Body of pancreas (tissue), 4 donors: ENCODE measurements at regions not wholly inside any gene's neighbourhood (a gene's known extent, or its start where the extent isn't known, plus 50 kb on each side); places are given as distances from the start of the nearest gene placed in this dataset.

ENCODE experiments used
- ATAC-seq: fragments of 150-250 bp; one replicate; pipeline ENCODE4 v1.9.1; 2016
- DNase-seq, 4 donors: peaks; one replicate each; pipeline ENCODE4 v3.0.0-alpha.2; 2019
- H3K27ac ChIP-seq, 4 donors: fragments of 200-600 bp; sonication (generic); 1 replicate in 3 of 4; 2 replicates in 1 of 4; pipeline versions ENCODE4 v1.5.1 to v1.6.1; 2016 to 2019; ENCODE audit warnings: mild to moderate bottlenecking in 1 of 4, mixed read lengths in 1 of 4, moderate library complexity in 1 of 4
- H3K27me3 ChIP-seq, 2 donors: fragments of 200-600 bp; sonication (generic); one replicate each; pipeline ENCODE4 v1.6.0; 2016; ENCODE audit warnings: mild to moderate bottlenecking in 1 of 2
- H3K36me3 ChIP-seq, 2 donors: fragments of 200-600 bp; sonication (generic); replicated peaks in 1 of 2; 2 replicates each; pipeline ENCODE4 v1.5.1; 2016; ENCODE audit warnings: low read depth in 2 of 2; ENCODE audit not compliant: insufficient read depth in 1 of 2
- H3K4me1 ChIP-seq: fragments of 200-600 bp; sonication (generic); one replicate; pipeline ENCODE4 v1.6.0; 2016
- H3K4me3 ChIP-seq, 2 donors: fragments of 200-600 bp; sonication (generic); 1 replicate in 1 of 2; 2 replicates in 1 of 2; pipeline ENCODE4 v1.5.1; 2016 to 2019
- H3K9me3 ChIP-seq, 3 donors: fragments of 200-600 bp; sonication (generic); 1 replicate in 2 of 3; 2 replicates in 1 of 3; pipeline ENCODE4 v1.5.1; 2016
- POLR2A ChIP-seq, 3 donors: fragments of 450-650 bp; IDR thresholded peaks; one replicate each; pipeline ENCODE4 v1.6.1; 2016; ENCODE audit warnings: antibody characterized with exemption in 3 of 3, mild to moderate bottlenecking in 2 of 3
- WGBS, 2 donors: methylation state at CpG; one replicate each; pipeline ENCODE4 v1.1.5; 2017; 5-methylcytosine and 5-hydroxymethylcytosine counted together
- intact Hi-C: fragments of 100-400 bp; cut with DNase I; formaldehyde crosslinking; loops from one replicate; pipeline ENCODE4 v1.15.1; 2023
- TF ChIP-seq, protein P1 (sequence below), 7 experiments: fragments of 450-650 bp in 4 of 7; fragments of 200-600 bp in 3 of 7; sonication (generic) in 3 of 7; IDR thresholded peaks; one replicate each; pipeline ENCODE4 v1.5.1; 2016 to 2019; ENCODE audit warnings: antibody characterized with exemption in 7 of 7

GRCh38 chr3:5644773-5645670, 457.5 kb downstream of the EDEM1 start:
- Histone ChIP-seq H3K4me1 (no peaks in the 10 kb centered on the region), H3K36me3 (no peaks in the 10 kb centered on the region), H3K27ac (no peak overlapping the region), H3K4me3 (no peak overlapping the region), H3K9me3 (peaks cover 0 to 4% (median 0%) of the 10 kb centered on the region in 3 donors), H3K27me3 (no peaks in the 10 kb centered on the region)
- no peak for TF ChIP-seq POLR2A (IDR thresholded peaks at IDR 0.05)
- TF ChIP-seq, protein P1, sequence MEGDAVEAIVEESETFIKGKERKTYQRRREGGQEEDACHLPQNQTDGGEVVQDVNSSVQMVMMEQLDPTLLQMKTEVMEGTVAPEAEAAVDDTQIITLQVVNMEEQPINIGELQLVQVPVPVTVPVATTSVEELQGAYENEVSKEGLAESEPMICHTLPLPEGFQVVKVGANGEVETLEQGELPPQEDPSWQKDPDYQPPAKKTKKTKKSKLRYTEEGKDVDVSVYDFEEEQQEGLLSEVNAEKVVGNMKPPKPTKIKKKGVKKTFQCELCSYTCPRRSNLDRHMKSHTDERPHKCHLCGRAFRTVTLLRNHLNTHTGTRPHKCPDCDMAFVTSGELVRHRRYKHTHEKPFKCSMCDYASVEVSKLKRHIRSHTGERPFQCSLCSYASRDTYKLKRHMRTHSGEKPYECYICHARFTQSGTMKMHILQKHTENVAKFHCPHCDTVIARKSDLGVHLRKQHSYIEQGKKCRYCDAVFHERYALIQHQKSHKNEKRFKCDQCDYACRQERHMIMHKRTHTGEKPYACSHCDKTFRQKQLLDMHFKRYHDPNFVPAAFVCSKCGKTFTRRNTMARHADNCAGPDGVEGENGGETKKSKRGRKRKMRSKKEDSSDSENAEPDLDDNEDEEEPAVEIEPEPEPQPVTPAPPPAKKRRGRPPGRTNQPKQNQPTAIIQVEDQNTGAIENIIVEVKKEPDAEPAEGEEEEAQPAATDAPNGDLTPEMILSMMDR (IDR thresholded peaks at IDR 0.05): no peak
- DNase-seq (no peak), ATAC-seq (no peak)
- intact Hi-C loops: no loop called here
- WGBS, 2 donors: 48 to 50% methylated on average over 7 of the region's 7 CpGs

DNA sequence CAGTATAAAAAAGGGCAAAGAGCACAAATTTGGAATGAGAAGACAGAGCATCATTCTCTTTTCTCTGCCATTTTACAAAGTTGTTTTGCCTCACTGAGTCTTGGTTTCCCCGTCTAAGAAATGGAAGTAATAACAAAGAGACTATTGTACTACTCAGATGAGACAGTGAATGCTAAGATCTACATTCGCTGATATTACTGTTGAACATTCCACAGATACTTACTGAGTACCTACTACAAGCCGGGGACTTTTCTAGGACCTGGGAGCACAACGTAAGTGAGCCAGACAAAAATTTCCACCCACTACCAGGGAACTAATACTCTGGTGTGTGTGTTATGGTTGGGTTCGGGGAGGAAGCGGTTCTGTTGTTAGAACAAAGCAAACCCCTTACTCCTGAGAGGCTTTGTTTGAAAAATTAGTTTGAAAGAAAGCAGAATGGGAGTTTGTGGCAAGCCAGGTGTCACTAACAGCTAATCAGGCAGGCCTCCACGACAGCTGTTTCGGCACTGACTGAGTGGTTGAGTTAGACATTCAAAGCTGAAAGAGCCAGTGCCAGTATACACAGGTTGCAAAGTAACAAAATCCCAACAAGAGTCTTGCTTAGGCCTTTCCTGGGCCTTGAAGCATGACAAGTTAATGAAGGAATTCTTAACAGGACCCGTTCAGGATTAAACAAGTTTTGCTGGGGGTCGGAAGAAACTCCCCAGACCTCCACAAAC, 458.3 kb downstream of the EDEM1 start:
- ATAC-seq: no peak
- no peak for DNase-seq
- Histone ChIP-seq H3K9me3 (peaks cover 0 to 4% (median 0%) of the 10 kb centered on the region in 3 donors), H3K4me1 (no peaks in the 10 kb centered on the region), H3K27me3 (no peaks in the 10 kb centered on the region), H3K4me3 (no peak overlapping the region), H3K36me3 (no peaks in the 10 kb centered on the region), H3K27ac (no peak overlapping the region)
- TF ChIP-seq, protein P1 (IDR thresholded peaks at IDR 0.05): no peak
- TF ChIP-seq POLR2A (IDR thresholded peaks at IDR 0.05): no peak
- WGBS, 2 donors: 56 to 59% methylated on average over 10 of the region's 10 CpGs
- intact Hi-C loops: no loop called here

DNA sequence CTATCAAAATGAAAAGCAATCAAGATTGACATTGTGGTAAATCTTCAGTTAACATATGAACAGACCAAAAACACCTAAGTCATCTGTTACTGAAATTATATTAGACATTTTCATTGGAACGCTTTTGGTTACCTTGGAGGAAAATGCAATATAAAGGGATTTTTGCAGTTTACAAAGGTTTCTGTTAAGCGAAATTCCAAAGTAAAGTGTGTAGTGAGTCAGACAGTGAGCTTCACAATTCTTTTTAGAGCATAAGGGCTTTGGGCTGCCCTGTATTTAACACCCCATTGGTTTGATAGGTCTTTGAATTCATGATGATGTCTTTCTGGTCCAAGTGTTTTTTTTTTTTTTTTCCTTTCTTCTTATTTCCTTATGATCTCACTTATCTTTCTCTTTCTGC, 462.8 kb downstream of the EDEM1 start:
- no peak for DNase-seq
- intact Hi-C loops: no loop called here
- no peaks in the 10 kb centered on the region for H3K4me1 ChIP-seq
- no peak for TF ChIP-seq POLR2A (IDR thresholded peaks at IDR 0.05)
- TF ChIP-seq, protein P1 (IDR thresholded peaks at IDR 0.05): no peak
- no peak overlapping the region for H3K4me3 ChIP-seq
- WGBS, 2 donors: 69 to 70% methylated on average over 2 of the region's 2 CpGs
- no peak overlapping the region for H3K27ac ChIP-seq
- no peaks in the 10 kb centered on the region for H3K27me3 ChIP-seq
- H3K9me3 ChIP-seq: no peaks in the 10 kb centered on the region
- no peaks in the 10 kb centered on the region for H3K36me3 ChIP-seq
- no peak for ATAC-seq

DNA sequence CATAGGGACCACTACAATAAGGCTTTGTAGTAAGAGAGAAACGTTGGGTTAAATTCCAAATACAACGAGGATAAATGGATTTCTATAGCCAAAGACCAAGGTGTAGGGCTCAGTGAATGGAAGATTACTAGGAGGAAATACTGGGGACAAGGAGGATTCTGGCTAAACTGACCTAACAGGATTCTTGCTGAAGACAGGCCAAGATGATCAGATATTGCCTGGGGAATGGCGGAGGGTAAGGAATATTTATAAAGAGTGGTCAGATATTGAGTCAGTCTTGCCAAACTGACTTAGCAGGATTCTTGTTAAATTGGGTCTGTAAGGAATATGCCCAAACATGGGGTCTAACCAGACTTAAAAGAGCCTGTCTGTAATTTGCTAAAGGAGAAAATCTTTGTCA, 463.8 kb downstream of the EDEM1 start:
- intact Hi-C loops: no loop called here
- no peak for TF ChIP-seq POLR2A (IDR thresholded peaks at IDR 0.05)
- TF ChIP-seq, protein P1 (IDR thresholded peaks at IDR 0.05): no peak
- Histone ChIP-seq H3K4me3 (no peak overlapping the region), H3K9me3 (no peaks in the 10 kb centered on the region), H3K27ac (no peak overlapping the region), H3K27me3 (no peaks in the 10 kb centered on the region), H3K4me1 (no peaks in the 10 kb centered on the region), H3K36me3 (no peaks in the 10 kb centered on the region)
- ATAC-seq: no peak
- 43 to 48% methylated on average over 3 of the region's 3 CpGs for WGBS, 2 donors
- DNase-seq: no peak
